ENCODE measurements at regions not wholly inside any gene's neighbourhood (a gene's known extent, or its start where the extent isn't known, plus 50 kb on each side); places are given as distances from the start of the nearest gene placed in this dataset.

DNA sequence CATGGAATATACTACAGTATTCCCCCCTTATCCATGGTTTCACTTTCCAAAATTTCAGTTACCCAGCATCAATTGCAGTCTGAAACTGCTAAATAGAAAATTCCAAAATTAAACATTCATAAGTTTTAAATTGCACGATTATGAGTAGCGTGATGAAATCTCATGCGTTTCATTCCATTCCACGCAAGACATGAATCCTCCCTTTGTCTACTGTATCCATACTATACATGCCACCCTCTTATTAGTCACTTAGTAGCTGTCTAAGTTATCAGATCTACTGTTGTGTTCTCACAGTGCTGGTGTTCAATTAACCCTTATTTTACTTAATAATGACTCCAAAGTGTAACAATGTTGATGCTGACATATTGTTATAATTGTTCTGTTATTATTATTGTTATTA, 261.2 kb upstream of the NDST4 start:
- Histone ChIP-seq H3K9me3 (ENCODE audit: control insufficient read depth in 4 of 4, insufficient read depth in 3 of 4, low read length in 3 of 4) (no peaks in the 10 kb centered on the region), H3K27ac (ENCODE audit: low read depth in 1 of 2, low read length in 1 of 2) (no peak overlapping the region), H3K4me1 (ENCODE audit: control insufficient read depth in 5 of 5, insufficient read depth in 5 of 5, low read length in 5 of 5) (no peaks in the 10 kb centered on the region), H3K9ac (ENCODE audit: insufficient read depth in 1 of 2, low read length in 2 of 2) (no peak overlapping the region), H3K4me3 (no peak overlapping the region), H3K36me3 (ENCODE audit: control insufficient read depth in 4 of 4, insufficient read depth in 4 of 4, low read length in 4 of 4) (no peaks in the 10 kb centered on the region), H3K27me3 (ENCODE audit: control insufficient read depth in 3 of 3, insufficient read depth in 3 of 3, low read length in 2 of 3) (no peaks in the 10 kb centered on the region)
- ATAC-seq (ENCODE audit: insufficient read depth, low FRiP score) (no peak), DNase-seq (no peak)
- 97 to 99% methylated on average over 4 of the region's 4 CpGs for WGBS, 2 donors
- TF ChIP-seq, protein P1, sequence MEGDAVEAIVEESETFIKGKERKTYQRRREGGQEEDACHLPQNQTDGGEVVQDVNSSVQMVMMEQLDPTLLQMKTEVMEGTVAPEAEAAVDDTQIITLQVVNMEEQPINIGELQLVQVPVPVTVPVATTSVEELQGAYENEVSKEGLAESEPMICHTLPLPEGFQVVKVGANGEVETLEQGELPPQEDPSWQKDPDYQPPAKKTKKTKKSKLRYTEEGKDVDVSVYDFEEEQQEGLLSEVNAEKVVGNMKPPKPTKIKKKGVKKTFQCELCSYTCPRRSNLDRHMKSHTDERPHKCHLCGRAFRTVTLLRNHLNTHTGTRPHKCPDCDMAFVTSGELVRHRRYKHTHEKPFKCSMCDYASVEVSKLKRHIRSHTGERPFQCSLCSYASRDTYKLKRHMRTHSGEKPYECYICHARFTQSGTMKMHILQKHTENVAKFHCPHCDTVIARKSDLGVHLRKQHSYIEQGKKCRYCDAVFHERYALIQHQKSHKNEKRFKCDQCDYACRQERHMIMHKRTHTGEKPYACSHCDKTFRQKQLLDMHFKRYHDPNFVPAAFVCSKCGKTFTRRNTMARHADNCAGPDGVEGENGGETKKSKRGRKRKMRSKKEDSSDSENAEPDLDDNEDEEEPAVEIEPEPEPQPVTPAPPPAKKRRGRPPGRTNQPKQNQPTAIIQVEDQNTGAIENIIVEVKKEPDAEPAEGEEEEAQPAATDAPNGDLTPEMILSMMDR (IDR thresholded peaks at IDR 0.05; ENCODE audit: control extremely low read depth, extremely low read depth), result no peak

DNA sequence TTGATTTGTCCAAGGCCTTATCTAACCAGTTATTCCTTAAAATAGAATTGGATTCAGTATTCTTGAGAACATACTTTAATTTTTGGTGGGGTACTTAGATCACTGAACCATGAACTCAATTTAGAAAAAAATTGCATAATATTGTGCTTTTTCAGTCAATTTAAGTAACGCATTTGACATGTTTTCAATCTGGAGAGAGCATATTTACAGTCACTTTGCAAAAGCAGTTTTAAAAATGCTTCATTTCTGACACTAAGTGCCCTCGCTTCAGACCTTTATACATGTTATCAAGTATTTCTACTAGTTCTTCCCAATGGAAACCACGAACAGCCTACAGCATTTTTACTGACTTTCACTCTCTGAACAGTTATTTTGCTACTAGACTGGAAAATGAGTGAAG, 257.1 kb upstream of the NDST4 start:
- Histone ChIP-seq H3K4me1 (ENCODE audit: control insufficient read depth in 5 of 5, insufficient read depth in 5 of 5, low read length in 5 of 5) (no peaks in the 10 kb centered on the region), H3K4me3 (no peak overlapping the region), H3K9ac (ENCODE audit: insufficient read depth in 1 of 2, low read length in 2 of 2) (no peak overlapping the region), H3K27ac (ENCODE audit: low read depth in 1 of 2, low read length in 1 of 2) (no peak overlapping the region), H3K36me3 (ENCODE audit: control insufficient read depth in 4 of 4, insufficient read depth in 4 of 4, low read length in 4 of 4) (no peaks in the 10 kb centered on the region), H3K27me3 (ENCODE audit: control insufficient read depth in 3 of 3, insufficient read depth in 3 of 3, low read length in 2 of 3) (no peaks in the 10 kb centered on the region), H3K9me3 (ENCODE audit: control insufficient read depth in 4 of 4, insufficient read depth in 3 of 4, low read length in 3 of 4) (peaks cover 0 to 10% (median 0%) of the 10 kb centered on the region in 4 donors)
- DNase-seq, result no peak
- TF ChIP-seq, protein P1 (IDR thresholded peaks at IDR 0.05; ENCODE audit: control extremely low read depth, extremely low read depth), result no peak
- no peak for ATAC-seq (ENCODE audit: insufficient read depth, low FRiP score)
- WGBS, 2 donors, result 76 to 78% methylated on average over 3 of the region's 3 CpGs

DNA sequence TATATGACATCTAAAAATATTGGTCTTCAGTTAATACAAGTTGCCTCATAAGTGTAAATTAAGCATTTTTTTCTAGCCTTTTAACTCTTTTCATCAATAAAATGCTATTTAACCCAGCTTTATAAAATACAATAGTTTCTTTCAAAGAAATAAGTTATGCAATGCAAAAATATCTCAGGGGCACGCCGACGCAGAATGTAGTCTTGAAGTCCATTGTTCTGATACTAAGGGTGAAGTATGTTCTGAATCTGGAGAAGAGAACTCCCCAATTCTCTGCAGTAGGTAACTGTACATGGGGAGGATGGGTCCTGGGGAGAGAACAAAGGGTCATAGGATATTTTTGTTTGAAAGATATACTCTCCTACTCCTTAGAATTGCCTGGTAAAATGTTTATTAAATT, 256.6 kb upstream of the NDST4 start:
- no peak for DNase-seq
- peaks cover 0 to 11% (median 0%) of the 10 kb centered on the region in 4 donors for H3K9me3 ChIP-seq (ENCODE audit: control insufficient read depth in 4 of 4, insufficient read depth in 3 of 4, low read length in 3 of 4)
- no peak for ATAC-seq (ENCODE audit: insufficient read depth, low FRiP score)

DNA sequence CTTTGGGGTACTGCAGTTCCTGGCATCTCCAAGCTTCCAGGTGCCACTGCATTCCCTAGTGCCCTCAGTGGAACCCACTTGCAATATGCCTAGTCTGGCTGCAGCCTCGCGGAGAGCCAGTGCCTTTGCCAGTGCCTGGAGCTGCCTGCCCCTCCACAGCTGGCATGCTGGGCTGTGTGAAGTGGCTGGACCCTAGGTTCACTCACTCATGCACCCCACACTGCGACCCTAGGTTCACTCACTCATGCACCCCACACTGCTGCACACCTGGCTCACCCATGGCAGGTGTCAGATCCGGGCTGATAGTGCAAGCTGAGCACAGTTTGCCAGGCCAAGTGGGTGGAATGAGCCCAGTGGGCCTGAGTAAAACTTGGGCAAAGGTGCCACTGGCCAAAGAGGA, 253.0 kb upstream of the NDST4 start:
- WGBS, 2 donors, result 86 to 91% methylated on average over 4 of the region's 4 CpGs
- DNase-seq, result no peak

More for the DNA sequence above, 256.6 kb upstream of the NDST4 start:
- Histone ChIP-seq H3K27me3 (ENCODE audit: control insufficient read depth in 3 of 3, insufficient read depth in 3 of 3, low read length in 2 of 3) (no peaks in the 10 kb centered on the region), H3K36me3 (ENCODE audit: control insufficient read depth in 4 of 4, insufficient read depth in 4 of 4, low read length in 4 of 4) (no peaks in the 10 kb centered on the region), H3K27ac (ENCODE audit: low read depth in 1 of 2, low read length in 1 of 2) (no peak overlapping the region), H3K4me3 (no peak overlapping the region), H3K4me1 (ENCODE audit: control insufficient read depth in 5 of 5, insufficient read depth in 5 of 5, low read length in 5 of 5) (no peaks in the 10 kb centered on the region), H3K9ac (ENCODE audit: insufficient read depth in 1 of 2, low read length in 2 of 2) (no peak overlapping the region)
- TF ChIP-seq, protein P1 (IDR thresholded peaks at IDR 0.05; ENCODE audit: control extremely low read depth, extremely low read depth), result no peak
- WGBS, 2 donors, result 91 to 95% methylated on average over 3 of the region's 3 CpGs

More for the DNA sequence above, 253.0 kb upstream of the NDST4 start:
- Histone ChIP-seq H3K4me3 (no peak overlapping the region), H3K27me3 (ENCODE audit: control insufficient read depth in 3 of 3, insufficient read depth in 3 of 3, low read length in 2 of 3) (no peaks in the 10 kb centered on the region), H3K27ac (ENCODE audit: low read depth in 1 of 2, low read length in 1 of 2) (no peak overlapping the region), H3K9me3 (ENCODE audit: control insufficient read depth in 4 of 4, insufficient read depth in 3 of 4, low read length in 3 of 4) (peaks cover 0 to 11% (median 0%) of the 10 kb centered on the region in 4 donors), H3K36me3 (ENCODE audit: control insufficient read depth in 4 of 4, insufficient read depth in 4 of 4, low read length in 4 of 4) (no peaks in the 10 kb centered on the region), H3K9ac (ENCODE audit: insufficient read depth in 1 of 2, low read length in 2 of 2) (no peak overlapping the region), H3K4me1 (ENCODE audit: control insufficient read depth in 5 of 5, insufficient read depth in 5 of 5, low read length in 5 of 5) (no peaks in the 10 kb centered on the region)
- TF ChIP-seq, protein P1 (IDR thresholded peaks at IDR 0.05; ENCODE audit: control extremely low read depth, extremely low read depth), result no peak
- ATAC-seq (ENCODE audit: insufficient read depth, low FRiP score), result no peak

All from lung (tissue), 11 donors.